Esophagus squamous epithelium (tissue), 4 donors: ENCODE measurements at regions not wholly inside any gene's neighbourhood (a gene's known extent, or its start where the extent isn't known, plus 50 kb on each side); places are given as distances from the start of the nearest gene placed in this dataset.

Source experiments
- CTCF ChIP-seq, 6 experiments: fragments of 450-650 bp in 4 of 6; fragments of 200-600 bp in 2 of 6; sonication (generic) in 2 of 6; IDR thresholded peaks; one replicate each; pipeline ENCODE4 v1.5.1; 2016 to 2019; ENCODE audit warnings: antibody characterized with exemption in 6 of 6, mild to moderate bottlenecking in 4 of 6, moderate library complexity in 4 of 6
- POLR2A ChIP-seq, 4 donors: fragments of 450-650 bp; IDR thresholded peaks; one replicate each; pipeline ENCODE4 v1.6.1; 2017; ENCODE audit warnings: antibody characterized with exemption in 4 of 4, mild to moderate bottlenecking in 4 of 4, moderate library complexity in 3 of 4

GRCh38 chrX:43328358-43328946 is 327.6 kb upstream of the MAOA start:
- TF ChIP-seq CTCF (IDR thresholded peaks at IDR 0.05): no peak
- TF ChIP-seq POLR2A (IDR thresholded peaks at IDR 0.05): no peak
